Vagina (tissue), 2 donors: ENCODE measurements at regions not wholly inside any gene's neighbourhood (a gene's known extent, or its start where the extent isn't known, plus 50 kb on each side); places are given as distances from the start of the nearest gene placed in this dataset.

Source experiments
- POLR2A ChIP-seq, 2 donors: fragments of 450-650 bp; IDR thresholded peaks; one replicate each; pipeline ENCODE4 v1.6.1; 2017; ENCODE audit warnings: antibody characterized with exemption in 2 of 2, mild to moderate bottlenecking in 2 of 2, moderate library complexity in 2 of 2
- TF ChIP-seq, protein P1 (sequence below), 3 experiments: fragments of 450-650 bp in 2 of 3; fragments of 200-600 bp in 1 of 3; sonication (generic) in 1 of 3; IDR thresholded peaks; one replicate each; pipeline ENCODE4 v1.5.1; 2017 to 2019; ENCODE audit warnings: antibody characterized with exemption in 3 of 3, mild to moderate bottlenecking in 2 of 3, moderate library complexity in 2 of 3

DNA sequence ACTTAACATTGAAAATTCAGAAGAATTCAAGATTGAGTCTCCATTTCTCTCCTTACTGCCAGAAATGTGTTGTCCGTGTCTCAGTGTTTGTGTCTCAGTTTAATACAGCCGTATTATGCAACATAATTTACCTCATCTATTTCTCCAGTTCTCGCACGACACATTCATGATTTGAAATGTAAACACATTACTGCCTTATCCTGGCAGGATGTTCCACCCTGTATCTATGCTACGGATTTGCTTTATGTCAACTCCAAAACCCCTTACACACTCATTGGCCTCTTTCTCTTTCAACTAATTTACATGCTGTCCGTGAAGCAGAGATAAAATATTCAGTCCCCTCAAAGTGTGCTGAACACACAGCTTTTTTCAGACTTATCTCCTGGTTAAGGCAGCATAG lies 653.7 kb upstream of the SEMA3D start:
- no peak for TF ChIP-seq POLR2A (IDR thresholded peaks at IDR 0.05)
- TF ChIP-seq, protein P1, sequence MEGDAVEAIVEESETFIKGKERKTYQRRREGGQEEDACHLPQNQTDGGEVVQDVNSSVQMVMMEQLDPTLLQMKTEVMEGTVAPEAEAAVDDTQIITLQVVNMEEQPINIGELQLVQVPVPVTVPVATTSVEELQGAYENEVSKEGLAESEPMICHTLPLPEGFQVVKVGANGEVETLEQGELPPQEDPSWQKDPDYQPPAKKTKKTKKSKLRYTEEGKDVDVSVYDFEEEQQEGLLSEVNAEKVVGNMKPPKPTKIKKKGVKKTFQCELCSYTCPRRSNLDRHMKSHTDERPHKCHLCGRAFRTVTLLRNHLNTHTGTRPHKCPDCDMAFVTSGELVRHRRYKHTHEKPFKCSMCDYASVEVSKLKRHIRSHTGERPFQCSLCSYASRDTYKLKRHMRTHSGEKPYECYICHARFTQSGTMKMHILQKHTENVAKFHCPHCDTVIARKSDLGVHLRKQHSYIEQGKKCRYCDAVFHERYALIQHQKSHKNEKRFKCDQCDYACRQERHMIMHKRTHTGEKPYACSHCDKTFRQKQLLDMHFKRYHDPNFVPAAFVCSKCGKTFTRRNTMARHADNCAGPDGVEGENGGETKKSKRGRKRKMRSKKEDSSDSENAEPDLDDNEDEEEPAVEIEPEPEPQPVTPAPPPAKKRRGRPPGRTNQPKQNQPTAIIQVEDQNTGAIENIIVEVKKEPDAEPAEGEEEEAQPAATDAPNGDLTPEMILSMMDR (IDR thresholded peaks at IDR 0.05): no peak
